Stomach (tissue), 8 donors: ENCODE measurements at regions not wholly inside any gene's neighbourhood (a gene's known extent, or its start where the extent isn't known, plus 50 kb on each side); places are given as distances from the start of the nearest gene placed in this dataset.

Experiments
- DNase-seq, 2 donors: peaks; one replicate each; pipeline versions ENCODE4 v3.0.0 to v3.0.0-alpha.2; 2013 to 2019
- H3K27ac ChIP-seq, 5 donors: fragments of 200-600 bp in 4 of 5; sonication (generic) in 4 of 5; one replicate each; pipeline ENCODE4 v1.5.1; 2013 to 2019; ENCODE audit warnings: mild to moderate bottlenecking in 1 of 5, moderate library complexity in 1 of 5
- H3K27me3 ChIP-seq, 3 donors: fragments of 200-600 bp; sonication (generic); one replicate each; pipeline ENCODE4 v1.5.1; 2017 to 2019; ENCODE audit warnings: mixed run types in 1 of 3
- H3K36me3 ChIP-seq, 4 donors: fragments of 200-600 bp; sonication (generic); 1 replicate in 3 of 4; 2 replicates in 1 of 4; pipeline ENCODE4 v1.5.1; 2016 to 2019
- H3K4me1 ChIP-seq, 4 donors: fragments of 200-600 bp; sonication (generic); one replicate each; pipeline ENCODE4 v1.5.1; 2016 to 2019
- H3K4me3 ChIP-seq, 4 donors: fragments of 200-600 bp; sonication (generic) in 3 of 4; one replicate each; pipeline ENCODE4 v1.5.1; 2016 to 2019; ENCODE audit warnings: mild to moderate bottlenecking in 1 of 4
- H3K9me3 ChIP-seq, 4 donors: fragments of 200-600 bp; sonication (generic); one replicate each; pipeline ENCODE4 v1.5.1; 2016 to 2019
- EP300 ChIP-seq: sonication (generic); formaldehyde crosslinking; IDR thresholded peaks from one replicate; pipeline ENCODE4 v1.6.1; 2017; ENCODE audit warnings: antibody characterized with exemption
- POLR2A ChIP-seq, 4 donors: fragments of 450-650 bp; IDR thresholded peaks; one replicate each; pipeline ENCODE4 v1.6.1; 2016; ENCODE audit warnings: antibody characterized with exemption in 4 of 4, control low read depth in 2 of 4, mild to moderate bottlenecking in 1 of 4, moderate library complexity in 1 of 4
- POLR2AphosphoS5 ChIP-seq, 3 donors: sonication (generic); formaldehyde crosslinking; IDR thresholded peaks; one replicate each; pipeline ENCODE4 v1.6.1; 2016; ENCODE audit warnings: antibody characterized with exemption in 3 of 3
- WGBS, 5 donors: extraction: QIAGEN DNeasy Blood & Tissue Kit in 3 of 5; methylation state at CpG; one replicate each; pipeline versions ENCODE4 v1.1.5 to v1.1.7; 2013 to 2018; 5-methylcytosine and 5-hydroxymethylcytosine counted together
- intact Hi-C: fragments of 100-400 bp; cut with DNase I; formaldehyde crosslinking; loops from one replicate; pipeline ENCODE4 v1.15.1; 2023; ENCODE audit warnings: low total_unique reads
- TF ChIP-seq, protein P1 (sequence below), 7 experiments: fragments of 450-650 bp in 4 of 7; fragments of 200-600 bp in 3 of 7; sonication (generic) in 3 of 7; IDR thresholded peaks; one replicate each; pipeline ENCODE4 v1.5.1; 2016 to 2019; ENCODE audit warnings: antibody characterized with exemption in 7 of 7, control low read depth in 2 of 7, mild to moderate bottlenecking in 1 of 7
- donor health status: healthy with polysubstance abuse.
- donor health status: Bipolar disorder and iron deficiency.
- donor health status: healthy.

DNA sequence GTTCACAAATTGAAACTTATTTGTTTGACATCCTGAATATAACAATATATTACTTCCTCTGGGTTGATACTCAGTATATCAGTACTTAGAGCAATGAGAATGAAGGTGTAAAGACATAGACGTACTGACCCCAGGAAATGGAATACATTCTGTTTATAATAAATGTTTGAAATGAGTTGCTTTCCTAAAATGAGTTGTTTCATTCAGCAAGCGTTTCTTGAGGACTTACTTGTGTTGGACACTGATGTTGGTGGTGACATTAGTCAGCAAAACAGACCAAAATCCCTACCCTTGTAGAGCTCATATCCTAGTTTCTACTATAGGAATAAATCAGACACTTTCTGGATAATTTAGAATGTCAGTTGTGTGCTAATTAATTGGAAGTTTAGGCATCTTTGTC, 184.3 kb downstream of the ZDHHC21 start:
- Histone ChIP-seq H3K36me3 (no peaks in the 10 kb centered on the region), H3K4me1 (no peaks in the 10 kb centered on the region), H3K4me3 (no peak overlapping the region), H3K27ac (no peak overlapping the region), H3K27me3 (peaks cover 0 to 5% (median 0%) of the 10 kb centered on the region in 3 donors), H3K9me3 (no peaks in the 10 kb centered on the region)
- no peak for DNase-seq
- TF ChIP-seq EP300 (no peak), POLR2AphosphoS5 (IDR thresholded peaks at IDR 0.05) (no peak), POLR2A (IDR thresholded peaks at IDR 0.05) (no peak)
- TF ChIP-seq, protein P1, sequence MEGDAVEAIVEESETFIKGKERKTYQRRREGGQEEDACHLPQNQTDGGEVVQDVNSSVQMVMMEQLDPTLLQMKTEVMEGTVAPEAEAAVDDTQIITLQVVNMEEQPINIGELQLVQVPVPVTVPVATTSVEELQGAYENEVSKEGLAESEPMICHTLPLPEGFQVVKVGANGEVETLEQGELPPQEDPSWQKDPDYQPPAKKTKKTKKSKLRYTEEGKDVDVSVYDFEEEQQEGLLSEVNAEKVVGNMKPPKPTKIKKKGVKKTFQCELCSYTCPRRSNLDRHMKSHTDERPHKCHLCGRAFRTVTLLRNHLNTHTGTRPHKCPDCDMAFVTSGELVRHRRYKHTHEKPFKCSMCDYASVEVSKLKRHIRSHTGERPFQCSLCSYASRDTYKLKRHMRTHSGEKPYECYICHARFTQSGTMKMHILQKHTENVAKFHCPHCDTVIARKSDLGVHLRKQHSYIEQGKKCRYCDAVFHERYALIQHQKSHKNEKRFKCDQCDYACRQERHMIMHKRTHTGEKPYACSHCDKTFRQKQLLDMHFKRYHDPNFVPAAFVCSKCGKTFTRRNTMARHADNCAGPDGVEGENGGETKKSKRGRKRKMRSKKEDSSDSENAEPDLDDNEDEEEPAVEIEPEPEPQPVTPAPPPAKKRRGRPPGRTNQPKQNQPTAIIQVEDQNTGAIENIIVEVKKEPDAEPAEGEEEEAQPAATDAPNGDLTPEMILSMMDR (IDR thresholded peaks at IDR 0.05): no peak
- intact Hi-C loops: no loop called here
- 58 to 74% (median 70%) methylated on average over 2 of the region's 2 CpGs for whole genome bisulfite sequencing, 5 donors

- H3K27me3 ChIP-seq: peaks cover 0 to 5% (median 0%) of the 10 kb centered on the region in 3 donors
- DNase-seq: no peak
- 70 to 84% (median 77%) methylated on average over 4 of the region's 4 CpGs for WGBS, 5 donors
- H3K9me3 ChIP-seq: no peaks in the 10 kb centered on the region
- no peak overlapping the region for H3K27ac ChIP-seq
- TF ChIP-seq EP300 (no peak), POLR2A (IDR thresholded peaks at IDR 0.05) (no peak), POLR2AphosphoS5 (IDR thresholded peaks at IDR 0.05) (no peak)
- TF ChIP-seq, protein P1 (IDR thresholded peaks at IDR 0.05): no peak
- no peaks in the 10 kb centered on the region for H3K4me1 ChIP-seq
- H3K36me3 ChIP-seq: no peaks in the 10 kb centered on the region
- no peak overlapping the region for H3K4me3 ChIP-seq
- intact Hi-C loops: no loop called here
Measured at GRCh38 chr9:14501366-14501765, 187.4 kb upstream of the NFIB start.

- H3K27me3 ChIP-seq: peaks cover 0 to 5% (median 0%) of the 10 kb centered on the region in 3 donors
- intact Hi-C loops: no loop called here
- no peak overlapping the region for H3K4me3 ChIP-seq
- H3K27ac ChIP-seq: no peak overlapping the region
- DNase-seq: no peak
- H3K36me3 ChIP-seq: no peaks in the 10 kb centered on the region
- TF ChIP-seq POLR2AphosphoS5 (IDR thresholded peaks at IDR 0.05): no peak
- no peak for TF ChIP-seq POLR2A (IDR thresholded peaks at IDR 0.05)
- 67 to 77% (median 73%) methylated on average over 9 of the region's 9 CpGs for WGBS, 5 donors
- no peaks in the 10 kb centered on the region for H3K9me3 ChIP-seq
- no peaks in the 10 kb centered on the region for H3K4me1 ChIP-seq
Measured at GRCh38 chr9:14500705-14501104, 186.8 kb upstream of the NFIB start.

- no peaks in the 10 kb centered on the region for H3K27me3 ChIP-seq
- no peak for DNase-seq
- H3K4me3 ChIP-seq: no peak overlapping the region
- no peaks in the 10 kb centered on the region for H3K4me1 ChIP-seq
- TF ChIP-seq POLR2A (IDR thresholded peaks at IDR 0.05) (no peak), EP300 (no peak), POLR2AphosphoS5 (IDR thresholded peaks at IDR 0.05) (no peak)
- TF ChIP-seq, protein P1 (IDR thresholded peaks at IDR 0.05): no peak
- intact Hi-C loops: no loop called here
- 79 to 85% (median 84%) methylated on average over 6 of the region's 6 CpGs for WGBS, 5 donors
- H3K9me3 ChIP-seq: no peaks in the 10 kb centered on the region
- H3K36me3 ChIP-seq: no peaks in the 10 kb centered on the region
- no peak overlapping the region for H3K27ac ChIP-seq
Measured at GRCh38 chr9:14499976-14500375, 186.0 kb upstream of the NFIB start.

DNA sequence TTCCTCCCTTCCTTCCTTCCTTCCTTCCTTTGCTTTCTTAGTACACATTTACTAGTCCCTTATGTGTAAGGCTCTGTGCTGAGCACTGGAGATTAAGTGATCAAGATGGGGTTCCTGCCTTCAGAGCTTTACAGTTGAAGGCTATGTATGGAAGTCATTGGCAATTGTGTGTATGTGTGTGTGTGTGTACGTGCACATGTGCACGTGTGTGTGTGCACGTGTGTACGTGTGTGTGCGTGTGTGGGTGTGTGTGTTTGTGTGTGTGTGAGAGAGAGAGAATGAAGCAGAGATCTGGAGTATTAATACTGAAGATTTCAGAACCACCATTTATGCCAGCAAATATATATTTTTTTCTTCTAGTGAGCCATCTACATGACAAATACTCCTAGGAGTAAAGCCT, 184.9 kb upstream of the NFIB start:
- Histone ChIP-seq H3K4me3 (no peak overlapping the region), H3K4me1 (no peaks in the 10 kb centered on the region), H3K27me3 (no peaks in the 10 kb centered on the region), H3K9me3 (no peaks in the 10 kb centered on the region), H3K36me3 (no peaks in the 10 kb centered on the region), H3K27ac (no peak overlapping the region)
- WGBS, 5 donors: 88 to 96% (median 91%) methylated on average over 5 of the region's 5 CpGs
- TF ChIP-seq POLR2A (IDR thresholded peaks at IDR 0.05) (no peak), EP300 (no peak), POLR2AphosphoS5 (IDR thresholded peaks at IDR 0.05) (no peak)
- TF ChIP-seq, protein P1 (IDR thresholded peaks at IDR 0.05): no peak
- intact Hi-C loops: no loop called here
- no peak for DNase-seq
